ENCODE measurements at regions not wholly inside any gene's neighbourhood (a gene's known extent, or its start where the extent isn't known, plus 50 kb on each side); places are given as distances from the start of the nearest gene placed in this dataset.
"Not testable (repeated sequence)": the region's sequence is repeated elsewhere in the genome, so short reads cannot be mapped to it uniquely, and the experiment has no call there.

DNA sequence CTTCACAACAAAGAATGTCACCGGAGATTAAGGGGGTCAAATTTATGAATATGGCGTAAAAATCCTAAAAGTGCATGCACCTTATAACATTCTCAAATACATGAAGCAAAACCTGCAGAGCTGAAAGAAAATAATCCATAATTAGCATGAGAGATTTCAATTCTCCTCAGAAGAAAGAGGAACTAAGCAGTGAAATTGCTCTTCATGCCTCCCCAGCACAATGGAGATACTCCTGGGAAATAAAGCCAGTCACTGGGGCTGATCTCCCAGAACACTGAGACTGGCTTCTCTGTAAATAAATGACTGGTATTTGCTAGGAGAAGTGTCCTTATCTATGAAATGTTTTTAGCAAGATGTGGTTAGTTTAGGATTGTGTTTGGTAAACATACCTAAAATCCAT lies 68.1 kb downstream of the GOLGA6L6 start:
- DNase-seq = not testable (repeated sequence)

DNA sequence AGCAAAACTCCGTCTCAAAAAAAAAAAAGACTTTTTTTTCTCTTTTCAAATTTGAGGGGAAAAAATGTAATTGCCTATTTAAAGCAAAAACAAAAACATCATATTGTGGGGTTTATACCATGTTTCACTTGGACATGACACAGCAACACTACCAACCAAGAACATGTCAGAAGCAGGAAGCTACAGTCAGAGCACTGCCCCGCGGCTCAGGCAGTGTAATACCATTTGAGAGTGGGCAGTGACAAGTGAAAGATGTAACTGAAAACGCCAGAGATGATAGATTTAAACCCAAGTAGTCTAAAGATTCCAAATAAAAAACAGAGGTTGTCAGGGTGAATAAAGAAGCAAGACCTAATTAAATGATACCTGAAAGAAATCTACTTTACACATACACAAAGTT lies 68.6 kb downstream of the GOLGA6L6 start:
- not testable (repeated sequence) for DNase-seq

DNA sequence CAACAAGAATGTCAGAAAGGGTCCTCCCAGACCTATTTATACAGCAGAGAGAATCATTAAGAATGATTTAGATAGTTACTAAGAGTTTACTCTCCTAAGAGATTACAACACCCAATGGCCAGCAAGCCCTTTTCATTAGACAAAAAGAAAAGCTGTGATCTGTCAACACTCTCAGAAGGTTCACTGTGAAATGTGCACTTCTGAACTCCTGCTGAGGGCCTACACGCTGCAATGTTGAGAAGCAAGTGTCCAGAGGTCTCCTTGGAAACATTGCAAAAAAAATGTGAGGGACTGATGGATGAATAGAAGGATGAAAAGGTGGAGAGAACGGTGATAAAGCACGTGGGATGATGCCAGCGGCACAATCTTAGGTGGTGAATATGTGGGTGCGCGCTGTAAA lies 70.8 kb downstream of the GOLGA6L6 start:
- not testable (repeated sequence) for DNase-seq

DNA sequence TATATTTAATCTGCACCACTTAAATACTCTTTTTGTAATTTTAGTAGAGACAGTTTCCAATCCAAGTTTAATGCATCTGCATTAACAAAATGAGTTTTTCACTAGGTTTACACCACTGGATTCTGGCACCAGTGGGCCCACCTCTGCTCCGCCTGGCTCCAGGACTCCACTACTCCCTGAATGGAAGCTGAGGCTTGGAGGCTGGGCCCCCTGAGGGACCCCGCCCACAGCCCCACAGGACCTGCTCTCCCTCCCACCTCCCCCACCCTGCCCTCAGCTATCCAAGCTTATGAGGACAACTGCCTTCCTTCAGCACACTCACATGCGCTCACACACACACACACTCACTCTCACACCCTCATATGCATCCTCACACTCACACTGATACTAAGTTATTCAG lies 100.5 kb downstream of the GOLGA6L6 start:
- not testable (repeated sequence) for DNase-seq

DNA sequence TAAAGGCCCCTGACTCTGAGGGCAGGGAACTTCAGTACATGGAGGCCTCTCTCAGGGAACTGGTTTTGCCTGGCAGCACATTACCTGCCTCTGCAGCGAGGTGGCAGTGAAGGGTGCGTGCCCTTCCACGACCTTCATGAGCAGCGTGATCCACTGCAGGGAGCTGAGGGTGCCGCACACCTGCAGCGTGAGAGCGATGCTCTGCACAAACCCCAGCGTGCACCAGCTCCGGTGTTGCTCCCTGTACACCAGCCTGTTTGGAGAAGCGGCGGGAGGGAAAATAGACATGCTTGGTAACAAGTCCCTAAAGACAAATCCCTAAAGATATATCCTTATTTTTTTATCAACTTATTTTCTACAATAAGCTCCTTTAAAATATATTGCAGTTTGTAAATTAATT lies 101.2 kb downstream of the GOLGA6L6 start:
- DNase-seq = not testable (repeated sequence)

DNA sequence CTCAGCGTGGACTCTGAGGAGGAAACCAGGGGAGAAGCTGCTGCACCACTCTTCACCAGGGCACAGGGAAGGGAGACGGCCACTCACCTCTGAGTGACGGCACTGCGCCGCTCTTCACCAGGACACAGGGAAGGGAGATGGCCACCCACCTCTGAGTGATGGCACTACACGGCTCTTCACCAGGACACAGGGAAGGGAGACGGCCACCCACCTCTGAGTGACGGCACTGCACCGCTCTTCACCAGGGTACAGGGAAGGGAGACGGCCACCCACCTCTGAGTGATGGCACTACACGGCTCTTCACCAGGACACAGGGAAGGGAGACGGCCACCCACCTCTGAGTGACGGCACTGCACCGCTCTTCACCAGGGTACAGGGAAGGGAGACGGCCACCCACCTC lies 102.5 kb downstream of the GOLGA6L6 start:
- not testable (repeated sequence) for DNase-seq

DNA sequence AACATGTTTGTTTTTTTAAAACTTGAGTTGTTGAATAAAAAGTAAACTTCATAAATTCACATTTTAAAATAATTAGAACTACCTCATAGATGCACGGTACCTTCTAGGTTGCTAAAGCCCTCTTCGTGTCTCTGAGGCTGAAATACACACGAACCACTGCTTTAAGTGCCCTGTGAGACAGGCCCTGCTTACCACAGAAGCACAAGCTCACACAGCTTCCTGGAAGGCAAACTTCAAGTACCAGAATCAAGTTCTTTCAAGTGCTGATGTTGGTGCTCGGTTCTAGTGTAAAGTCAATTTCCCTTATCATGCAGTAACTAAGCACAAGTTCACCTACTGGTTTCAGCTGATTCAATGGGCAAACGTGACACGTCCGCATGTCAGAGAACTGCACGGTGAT lies 103.3 kb downstream of the GOLGA6L6 start:
- not testable (repeated sequence) for DNase-seq

DNA sequence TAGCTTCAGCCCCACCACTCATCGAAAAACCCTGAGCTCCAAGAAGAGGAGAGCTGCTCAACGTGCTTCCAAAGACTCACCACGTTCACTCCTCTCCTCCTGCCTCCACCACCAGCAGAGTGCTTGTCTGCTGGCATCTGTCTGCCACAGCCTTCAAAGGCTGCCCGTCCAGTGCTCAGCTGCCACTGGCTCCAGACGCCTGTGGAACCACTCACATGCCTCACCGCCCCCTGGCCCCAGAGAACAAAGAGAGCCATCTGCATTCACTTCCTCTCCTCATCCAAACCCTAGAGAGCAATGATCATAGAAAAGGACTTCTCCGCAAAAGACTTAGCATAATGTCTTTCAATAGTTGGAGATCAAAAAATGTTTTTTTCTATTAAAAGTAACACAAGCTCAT lies 108.1 kb downstream of the GOLGA6L6 start:
- not testable (repeated sequence) for DNase-seq

DNA sequence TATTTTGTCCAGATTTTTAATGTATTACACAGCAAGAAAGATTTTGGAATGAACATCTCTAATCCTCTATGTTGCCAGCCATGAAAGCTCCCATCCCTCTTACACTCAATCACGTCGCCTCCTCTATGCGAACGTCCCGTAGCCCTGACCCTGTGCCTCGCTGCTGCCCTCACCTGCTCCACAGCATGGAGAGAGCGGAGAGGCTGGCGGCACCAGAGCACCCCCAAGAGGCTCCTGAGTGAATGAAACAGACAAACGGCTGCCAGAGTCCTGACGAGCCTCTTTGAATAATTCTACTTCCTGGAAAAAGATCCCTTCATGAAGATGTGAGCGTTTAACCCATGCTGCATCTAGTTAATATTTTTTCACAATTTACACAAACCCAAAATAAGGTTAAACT lies 111.1 kb downstream of the GOLGA6L6 start:
- DNase-seq = not testable (repeated sequence)

DNA sequence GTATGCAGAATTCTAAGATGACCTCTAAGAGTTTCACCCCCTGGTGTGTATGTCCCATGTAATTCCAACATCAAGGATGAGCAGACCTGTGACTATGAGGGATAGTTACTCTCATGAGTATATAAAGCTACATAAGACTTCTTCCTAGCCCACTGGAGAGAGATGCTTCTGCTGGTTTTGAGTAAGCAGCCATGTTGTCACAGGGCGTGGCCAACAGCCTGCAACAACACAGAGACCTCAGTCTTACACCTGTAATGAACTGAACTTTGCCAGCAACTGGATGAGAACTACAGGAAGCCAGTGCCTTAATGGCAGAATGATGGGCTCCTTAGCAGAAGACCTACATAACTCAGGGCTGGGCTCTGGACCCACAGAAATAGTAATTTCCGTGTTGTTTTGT lies 120.9 kb downstream of the GOLGA6L6 start:
- DNase-seq = peak in 1 of 3 donors; percentile 3

DNA sequence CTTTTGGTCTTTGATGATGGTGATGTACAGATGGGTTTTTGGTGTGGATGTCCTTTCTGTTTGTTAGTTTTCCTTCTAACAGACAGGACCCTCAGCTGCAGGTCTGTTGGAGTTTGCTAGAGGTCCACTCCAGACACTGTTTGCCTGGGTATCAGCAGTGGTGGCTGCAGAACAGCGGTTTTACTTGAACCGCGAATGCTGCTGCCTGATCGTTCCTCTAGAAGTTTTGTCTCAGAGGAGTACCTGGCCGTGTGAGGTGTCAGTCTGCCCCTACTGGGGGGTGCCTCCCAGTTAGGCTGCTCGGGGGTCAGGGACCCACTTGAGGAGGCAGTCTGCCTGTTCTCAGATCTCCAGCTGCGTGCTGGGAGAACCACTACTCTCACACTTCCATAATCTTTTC lies 125.0 kb downstream of the GOLGA6L6 start:
- DNase-seq = not testable (repeated sequence)

DNA sequence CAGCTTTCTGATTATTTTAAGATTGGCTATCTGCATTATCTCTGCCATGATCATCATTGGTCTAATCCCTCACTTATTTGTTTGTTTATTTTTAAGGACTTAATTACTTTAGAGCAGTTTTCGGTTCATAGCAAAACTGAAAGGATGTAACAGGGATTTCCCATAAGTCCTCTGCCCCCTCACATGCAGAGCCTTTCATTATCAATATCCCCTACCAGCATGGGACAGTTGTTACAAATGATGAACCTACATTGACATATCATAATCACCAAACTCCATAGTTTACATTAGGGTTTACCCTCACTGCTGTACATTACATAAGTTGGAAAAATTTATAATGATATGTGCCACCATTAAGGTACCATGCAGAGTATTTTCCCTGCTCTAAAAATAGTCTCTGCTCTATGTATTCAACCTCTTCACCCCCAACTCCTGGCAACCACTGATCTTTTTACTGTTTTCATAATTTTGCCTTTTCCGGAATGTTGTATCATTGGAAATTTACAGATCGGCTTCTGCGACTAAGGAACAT lies 131.9 kb downstream of the GOLGA6L6 start:
- not testable (repeated sequence) for DNase-seq

DNA sequence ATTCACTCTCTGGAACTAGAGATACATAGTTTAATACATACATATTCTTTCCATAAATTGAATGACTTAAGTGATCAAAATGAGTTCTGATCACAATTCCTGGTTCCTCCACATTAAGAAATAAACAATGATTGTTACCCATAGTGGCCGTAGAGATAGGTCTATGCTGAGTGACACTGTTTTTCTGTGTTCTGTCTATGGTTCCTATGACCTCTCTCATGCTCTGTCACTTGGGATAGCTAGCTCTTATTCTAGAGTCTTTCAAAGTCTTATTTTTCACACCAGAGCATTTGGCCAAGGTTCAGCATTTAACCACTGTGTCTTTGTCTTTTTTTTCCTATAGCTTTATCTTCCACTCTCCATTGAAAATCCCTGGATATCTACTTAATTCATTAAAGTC lies 132.4 kb downstream of the GOLGA6L6 start:
- DNase-seq = no peak

DNA sequence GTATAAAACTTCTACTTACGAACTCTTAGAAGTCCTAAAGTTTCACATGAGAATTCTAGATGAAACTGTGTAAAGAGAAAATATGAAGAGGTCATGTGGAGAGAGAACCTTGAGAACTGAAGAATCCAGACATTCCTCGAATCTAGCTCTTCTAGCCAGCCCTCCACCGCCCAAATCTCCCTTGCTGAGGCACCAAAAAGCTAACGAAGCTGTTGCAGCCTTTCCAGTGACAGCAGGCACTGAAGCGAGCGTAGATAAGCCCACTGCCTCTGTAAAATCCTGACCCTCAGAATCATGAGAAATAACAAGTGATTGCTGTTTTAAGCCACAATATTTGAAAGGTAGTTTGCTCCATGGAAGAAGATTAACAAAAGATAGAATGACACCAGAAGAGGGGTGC lies 134.0 kb downstream of the GOLGA6L6 start:
- no peak for DNase-seq

DNA sequence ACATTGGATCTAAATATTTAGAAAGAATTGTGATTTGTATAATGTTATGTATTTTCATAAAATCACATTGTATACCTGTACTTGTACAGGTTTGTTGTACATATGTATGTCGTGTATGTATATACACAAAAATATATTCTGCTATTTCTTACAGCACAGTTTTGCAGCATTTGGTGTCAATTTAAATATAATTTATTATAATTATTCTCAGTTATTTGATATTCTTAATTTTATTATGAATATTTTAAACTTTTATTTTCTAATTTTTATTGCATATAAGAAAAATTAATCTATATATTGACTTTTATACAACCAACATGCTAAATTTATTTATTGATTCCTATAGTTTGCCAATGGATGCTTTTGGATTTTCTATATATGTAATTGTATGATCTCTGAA lies 137.0 kb downstream of the GOLGA6L6 start:
- DNase-seq = not testable (repeated sequence)

DNA sequence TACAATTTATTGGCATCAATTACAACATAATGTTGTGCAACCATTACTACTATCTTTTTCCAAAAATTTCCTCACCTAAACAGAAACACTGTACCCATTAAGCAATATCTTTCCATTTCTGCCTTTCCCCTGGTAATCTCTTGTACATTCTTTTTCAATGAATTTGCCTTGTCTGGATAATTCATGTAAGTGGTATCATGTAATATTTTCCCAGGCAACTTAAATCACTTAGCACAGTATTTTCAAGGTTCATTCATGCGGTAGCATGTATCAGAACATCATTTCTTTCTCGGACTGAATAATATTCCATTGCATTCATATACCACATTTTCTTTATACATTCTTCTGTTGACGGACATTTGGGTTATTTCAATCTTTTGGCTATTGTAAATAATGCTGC lies 139.0 kb downstream of the GOLGA6L6 start:
- DNase-seq = not testable (repeated sequence)

DNA sequence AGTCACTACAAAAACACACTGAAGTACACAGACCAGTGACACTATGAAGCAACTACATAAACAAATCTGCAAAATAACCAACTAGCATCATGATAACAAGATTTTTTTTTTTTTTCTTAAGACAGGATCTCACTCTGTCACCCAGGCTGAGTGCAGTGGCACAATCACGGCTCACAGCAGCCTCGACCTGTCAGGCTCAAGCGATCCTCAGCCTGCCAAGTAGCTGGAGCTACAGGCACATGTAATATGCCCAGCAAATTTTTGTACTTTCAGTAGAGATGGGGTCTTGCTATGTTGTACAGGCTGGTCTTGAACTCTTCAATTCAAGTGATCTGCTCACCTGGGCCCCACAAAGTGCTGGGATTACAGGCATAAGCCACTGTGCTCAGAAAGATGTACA lies 140.5 kb downstream of the GOLGA6L6 start:
- DNase-seq = not testable (repeated sequence)

DNA sequence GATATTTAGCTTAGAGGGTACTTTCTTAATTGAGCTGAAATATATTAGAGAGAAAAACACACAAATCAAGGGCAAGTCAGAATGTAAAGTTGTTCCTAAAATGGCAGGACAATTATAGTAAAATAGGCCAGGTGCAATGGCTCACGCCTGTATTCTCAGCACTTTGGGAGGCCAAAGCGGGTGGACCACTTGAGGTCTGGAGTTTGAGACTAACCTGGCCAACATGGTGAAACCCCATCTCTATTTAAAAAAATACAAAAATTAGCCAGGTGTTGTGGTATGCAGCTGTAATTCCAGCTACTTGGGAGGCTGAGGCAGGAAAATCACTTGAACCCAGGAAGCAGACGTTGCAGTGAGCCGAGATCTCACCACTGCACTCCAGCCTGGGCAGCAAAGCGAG lies 142.9 kb downstream of the GOLGA6L6 start:
- not testable (repeated sequence) for DNase-seq

DNA sequence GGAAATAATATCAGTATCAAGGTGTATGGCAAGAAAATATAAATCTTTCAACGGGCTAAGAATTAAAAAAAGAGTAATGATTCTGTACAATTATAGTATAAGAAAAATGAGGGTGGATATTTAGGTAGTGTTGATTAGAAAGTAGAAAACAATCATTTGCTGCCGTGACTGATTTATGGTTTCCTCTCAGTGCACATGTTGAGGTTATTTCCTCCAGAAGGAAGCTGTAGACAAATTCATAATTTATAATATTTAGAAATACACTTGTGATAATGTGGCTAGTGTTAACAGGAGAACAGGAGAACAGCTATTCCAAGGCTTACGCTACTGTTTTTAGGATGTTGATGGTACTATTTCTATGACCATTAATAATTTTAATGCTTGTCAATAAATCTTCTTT lies 153.4 kb downstream of the GOLGA6L6 start:
- DNase-seq = not testable (repeated sequence)

DNA sequence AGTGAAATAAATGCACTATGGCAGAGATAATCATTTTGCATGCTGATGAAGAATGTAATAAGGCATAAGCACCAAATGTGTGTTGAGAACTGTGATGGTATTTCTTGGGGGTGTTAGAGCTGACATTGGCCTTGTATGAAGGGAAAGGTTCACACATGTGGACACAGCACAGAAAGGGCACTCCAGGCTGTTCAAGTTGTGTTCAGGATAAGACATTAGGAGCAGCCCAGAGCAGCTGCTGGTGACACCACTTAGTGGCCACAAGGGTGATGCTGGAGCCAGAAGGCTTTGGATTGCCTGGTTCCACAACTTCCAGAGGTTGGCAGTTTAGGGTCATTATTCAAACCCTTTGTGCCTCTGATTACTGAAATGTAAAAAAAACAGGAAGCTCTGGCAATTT lies 155.4 kb downstream of the GOLGA6L6 start:
- DNase-seq = no peak

DNA sequence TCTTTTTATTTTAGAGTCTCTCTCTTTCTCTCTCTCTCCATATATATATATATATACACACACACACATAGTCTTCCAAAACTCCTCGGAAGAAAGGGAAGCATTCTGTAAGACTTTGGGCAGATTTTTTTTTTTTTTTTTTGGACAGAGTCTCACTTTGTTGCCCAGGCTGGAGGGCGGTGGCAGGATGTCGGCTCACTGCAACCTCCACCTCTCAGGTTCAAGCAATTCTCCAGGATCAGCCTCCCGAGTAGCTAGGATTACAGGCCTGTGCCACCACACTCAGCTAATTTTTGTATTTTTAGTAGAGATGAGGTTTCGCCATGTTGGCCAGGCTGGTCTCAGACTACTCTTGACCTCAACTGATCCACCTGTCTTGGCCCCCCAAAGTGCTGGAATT lies 161.4 kb downstream of the GOLGA6L6 start:
- DNase-seq = not testable (repeated sequence)

DNA sequence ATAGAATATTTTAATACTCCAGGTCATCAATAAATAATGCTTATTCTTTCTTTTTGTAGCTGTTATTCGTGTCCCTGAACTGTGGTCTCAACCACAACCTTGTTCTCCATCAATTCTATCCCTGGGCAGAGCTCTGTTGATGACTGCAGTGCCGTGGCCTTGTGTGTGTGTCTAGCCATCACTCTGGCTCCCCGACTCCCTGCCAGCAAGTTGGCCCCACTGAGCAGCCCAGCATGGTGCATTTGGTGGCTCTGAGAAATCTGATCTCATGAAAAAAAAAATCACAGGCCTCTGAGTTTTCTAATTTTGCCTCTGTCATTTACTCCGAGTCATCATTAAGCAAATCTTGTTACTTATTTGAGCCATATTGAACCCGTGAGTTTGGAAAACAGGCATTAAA lies 164.7 kb downstream of the GOLGA6L6 start:
- no peak for DNase-seq

DNA sequence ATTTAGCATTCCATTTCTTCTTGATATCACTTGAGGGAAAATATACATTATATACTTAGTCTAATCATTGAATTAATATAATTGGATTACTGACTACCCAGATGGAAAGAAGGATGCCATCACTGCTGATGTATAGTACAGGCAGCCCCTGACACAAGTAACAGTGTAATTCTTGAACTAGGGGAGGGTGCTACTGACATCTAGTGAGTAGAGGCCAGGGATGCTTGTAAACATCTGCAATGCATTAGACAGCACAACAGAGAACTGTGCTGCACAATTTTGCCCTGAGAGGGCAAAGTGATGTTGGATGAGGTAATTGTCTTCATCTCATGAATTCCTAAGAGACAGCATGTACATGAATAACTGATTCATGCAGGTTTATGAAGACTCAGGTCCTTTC lies 169.2 kb downstream of the GOLGA6L6 start:
- not testable (repeated sequence) for DNase-seq

DNA sequence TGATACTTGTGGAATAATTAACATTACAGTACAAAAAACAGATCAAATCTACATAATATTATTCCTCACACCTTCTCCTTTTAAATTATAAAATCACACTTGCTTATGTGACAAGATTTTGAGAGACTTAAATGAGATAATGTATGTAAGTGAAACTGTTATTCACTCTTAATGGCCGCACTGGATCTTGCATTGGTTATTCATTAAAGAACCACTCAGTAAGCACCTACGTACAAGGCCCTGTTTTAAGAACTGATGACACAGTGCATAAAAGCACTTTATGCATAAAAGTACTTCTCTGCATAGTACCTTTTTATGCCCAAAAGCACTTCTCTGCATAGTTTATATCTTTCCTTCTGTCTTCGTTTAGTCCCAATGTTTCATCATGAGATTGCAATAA lies 172.1 kb downstream of the GOLGA6L6 start:
- DNase-seq = no peak

DNA sequence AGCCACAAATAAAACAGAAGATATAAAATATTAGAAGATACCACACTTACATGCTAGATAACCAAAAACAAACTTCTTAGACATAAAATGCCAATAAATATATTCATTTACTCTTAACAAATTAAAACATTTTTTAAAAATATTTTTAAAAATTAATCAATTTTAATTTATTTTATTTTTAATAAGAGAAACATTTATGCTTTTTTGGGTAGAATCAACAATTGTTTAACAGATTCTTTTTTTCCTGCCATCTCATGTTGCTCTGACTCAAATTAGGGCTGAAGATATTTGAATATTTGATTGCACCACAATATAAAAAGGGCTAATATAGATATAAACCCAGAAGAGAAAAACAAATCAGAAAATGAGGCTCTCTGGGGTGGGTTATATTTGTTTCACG lies 172.6 kb downstream of the GOLGA6L6 start:
- DNase-seq = no peak

DNA sequence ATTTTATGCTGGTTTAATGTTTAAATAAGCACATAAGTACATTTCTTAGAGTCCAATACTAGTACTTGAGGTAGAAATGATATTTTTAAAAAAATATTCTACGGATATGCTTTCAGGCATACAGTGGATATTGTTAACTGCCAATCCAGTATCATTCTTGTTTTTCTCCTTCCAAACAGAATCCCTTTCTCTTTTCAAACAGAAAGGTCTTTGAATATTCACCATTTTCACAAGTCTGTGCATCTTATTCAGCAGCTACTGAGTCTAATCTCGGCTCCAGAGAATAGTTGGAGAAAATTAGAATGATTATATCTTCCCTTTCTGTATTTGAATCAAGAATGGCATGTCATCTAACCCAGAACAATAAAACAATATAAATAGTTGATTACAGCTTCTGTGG lies 174.5 kb downstream of the GOLGA6L6 start:
- DNase-seq = no peak
